Right lobe of liver (tissue), 6 donors: ENCODE measurements at regions not wholly inside any gene's neighbourhood (a gene's known extent, or its start where the extent isn't known, plus 50 kb on each side); places are given as distances from the start of the nearest gene placed in this dataset.

Source experiments
- ATAC-seq, 4 donors: fragments of 200-7000 bp; cut with Tn5 transposase; one replicate each; pipeline ENCODE4 v1.9.1; 2020; ENCODE audit warnings: mild to moderate bottlenecking in 4 of 4, moderate library complexity in 4 of 4
- DNase-seq, 3 donors: peaks; one replicate each; pipeline ENCODE4 v3.0.0-alpha.2; 2020
- H3K27ac ChIP-seq, 3 donors: fragments of 200-600 bp; one replicate each; pipeline ENCODE4 v1.8.0; 2022
- H3K27me3 ChIP-seq, 2 donors: fragments of 200-600 bp; one replicate each; pipeline ENCODE4 v1.8.0; 2022
- H3K36me3 ChIP-seq, 4 donors: fragments of 200-600 bp; sonication (generic) in 1 of 4; one replicate each; pipeline versions ENCODE4 v1.5.1 to v1.8.0; 2017 to 2022; ENCODE audit warnings: control low read depth in 1 of 4
- H3K4me1 ChIP-seq, 4 donors: fragments of 200-600 bp; sonication (generic) in 1 of 4; one replicate each; pipeline versions ENCODE4 v1.5.1 to v1.8.0; 2017 to 2022; ENCODE audit warnings: control low read depth in 1 of 4
- H3K4me3 ChIP-seq, 3 donors: fragments of 200-600 bp; one replicate each; pipeline ENCODE4 v1.8.0; 2022
- H3K9me3 ChIP-seq, 4 donors: fragments of 200-600 bp; sonication (generic) in 1 of 4; one replicate each; pipeline versions ENCODE4 v1.5.1 to v1.8.0; 2017 to 2022; ENCODE audit warnings: control low read depth in 1 of 4
- POLR2A ChIP-seq: fragments of 450-650 bp; IDR thresholded peaks from one replicate; pipeline ENCODE4 v1.6.1; 2017; ENCODE audit warnings: antibody characterized with exemption, mild to moderate bottlenecking
- WGBS: methylation state at CpG from one replicate; pipeline ENCODE4 v1.1.6; 2018; ENCODE audit warnings: low coverage, low lambda C conversion rate; ENCODE audit not compliant: insufficient coverage; ENCODE audit errors: missing lambda C conversion rate; 5-methylcytosine and 5-hydroxymethylcytosine counted together
- intact Hi-C, 2 donors: fragments of 100-400 bp; cut with DNase I; formaldehyde crosslinking; loops; one replicate each; pipeline versions ENCODE4 v1.11.2 to v1.14.1; 2022
- TF ChIP-seq, protein P1 (sequence below), 4 donors: fragments of 200-600 bp in 3 of 4; fragments of 450-650 bp in 1 of 4; IDR thresholded peaks; one replicate each; pipeline versions ENCODE4 v1.5.1 to v1.8.0; 2016 to 2022; ENCODE audit warnings: antibody characterized with exemption in 4 of 4, mild to moderate bottlenecking in 2 of 4
- donor health status: DM: no; HTN: yes; CAD: no.
- donor health status: DM: no; HTN: no; CAD: no.
- donor health status: DM: no; HTN: no; CAD: no.
- donor health status: DM: no; HTN: yes; CAD: no.
- donor health status: DM: no; HTN: yes; CAD: no.

DNA sequence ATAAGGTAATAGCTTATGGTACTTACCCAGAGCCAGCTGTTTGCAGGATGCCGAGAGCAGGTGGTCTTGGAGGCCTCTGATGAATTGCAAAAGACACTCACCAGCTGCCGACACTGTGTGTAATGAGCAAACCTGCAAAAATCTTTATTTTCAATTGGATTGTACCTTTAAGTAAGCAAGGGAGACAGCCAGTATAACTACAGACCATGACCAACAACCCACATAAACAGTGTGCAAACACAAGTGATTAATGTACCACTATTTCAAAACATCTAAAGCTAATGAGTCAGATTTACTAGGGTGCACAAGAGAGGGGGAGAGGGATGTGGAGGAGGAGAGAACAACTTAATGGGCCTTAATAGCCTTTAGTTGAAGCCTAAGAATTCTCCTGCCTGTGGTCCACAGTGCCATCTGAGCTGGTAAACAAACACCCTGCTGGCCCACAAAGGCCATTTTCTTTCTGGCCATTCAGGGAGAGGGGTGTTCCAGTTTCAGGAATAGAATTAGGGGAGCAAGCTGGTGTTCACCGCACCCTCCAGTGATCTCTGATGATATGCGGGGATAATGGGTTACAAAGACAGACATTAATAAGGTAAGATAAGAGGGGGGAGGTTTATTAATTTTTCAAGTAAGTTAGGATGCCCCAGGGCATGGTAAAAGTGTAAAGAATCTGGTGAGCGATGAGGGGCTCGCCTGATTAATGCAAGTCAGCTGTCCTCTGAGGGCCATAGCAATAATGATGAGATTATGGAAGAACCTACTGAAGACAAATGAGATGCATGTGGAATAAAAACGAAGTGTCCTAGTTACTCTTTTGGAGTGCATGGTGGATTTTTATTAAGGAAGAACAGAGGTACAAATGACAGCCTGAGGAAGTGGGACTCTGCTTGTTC, 196.4 kb downstream of the HRH4 start:
- no peak for DNase-seq
- H3K4me1 ChIP-seq = no peaks in the 10 kb centered on the region
- no peaks in the 10 kb centered on the region for H3K27me3 ChIP-seq
- H3K9me3 ChIP-seq = no peaks in the 10 kb centered on the region
- intact Hi-C loops = no loop called here
- no peak overlapping the region for H3K4me3 ChIP-seq
- ATAC-seq = no peak
- TF ChIP-seq, protein P1, sequence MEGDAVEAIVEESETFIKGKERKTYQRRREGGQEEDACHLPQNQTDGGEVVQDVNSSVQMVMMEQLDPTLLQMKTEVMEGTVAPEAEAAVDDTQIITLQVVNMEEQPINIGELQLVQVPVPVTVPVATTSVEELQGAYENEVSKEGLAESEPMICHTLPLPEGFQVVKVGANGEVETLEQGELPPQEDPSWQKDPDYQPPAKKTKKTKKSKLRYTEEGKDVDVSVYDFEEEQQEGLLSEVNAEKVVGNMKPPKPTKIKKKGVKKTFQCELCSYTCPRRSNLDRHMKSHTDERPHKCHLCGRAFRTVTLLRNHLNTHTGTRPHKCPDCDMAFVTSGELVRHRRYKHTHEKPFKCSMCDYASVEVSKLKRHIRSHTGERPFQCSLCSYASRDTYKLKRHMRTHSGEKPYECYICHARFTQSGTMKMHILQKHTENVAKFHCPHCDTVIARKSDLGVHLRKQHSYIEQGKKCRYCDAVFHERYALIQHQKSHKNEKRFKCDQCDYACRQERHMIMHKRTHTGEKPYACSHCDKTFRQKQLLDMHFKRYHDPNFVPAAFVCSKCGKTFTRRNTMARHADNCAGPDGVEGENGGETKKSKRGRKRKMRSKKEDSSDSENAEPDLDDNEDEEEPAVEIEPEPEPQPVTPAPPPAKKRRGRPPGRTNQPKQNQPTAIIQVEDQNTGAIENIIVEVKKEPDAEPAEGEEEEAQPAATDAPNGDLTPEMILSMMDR (IDR thresholded peaks at IDR 0.05) = no peak
- no peak for TF ChIP-seq POLR2A
- H3K36me3 ChIP-seq = no peaks in the 10 kb centered on the region
- H3K27ac ChIP-seq = no peak overlapping the region
- WGBS = 50% methylated on average over 7 of the region's 7 CpGs

DNA sequence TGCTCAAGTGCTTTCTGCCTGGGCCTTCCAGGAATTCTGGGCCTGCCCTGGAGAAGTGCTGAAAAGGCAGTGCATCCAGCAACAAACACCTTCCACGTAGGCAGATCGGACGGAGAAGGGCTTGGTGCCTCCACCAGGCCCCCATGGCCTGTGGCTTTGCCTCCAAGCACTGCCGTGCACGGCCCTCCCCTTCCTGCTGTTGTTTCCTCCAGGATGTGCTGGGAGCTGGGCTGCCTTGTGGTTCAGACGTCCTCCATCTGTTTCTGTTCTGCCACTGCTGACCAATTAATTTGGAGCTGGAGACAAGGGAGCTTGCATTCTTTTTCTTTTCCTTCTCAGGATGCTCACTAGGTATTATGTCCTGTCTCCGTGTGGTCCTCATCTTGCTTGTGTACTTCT, 197.0 kb downstream of the HRH4 start:
- ATAC-seq (peak in 3 of 4 donors; percentile 34 to 55 (median 38)), DNase-seq (no peak)
- intact Hi-C loops = no loop called here
- no peaks in the 10 kb centered on the region for H3K4me1 ChIP-seq
- 37% methylated on average over 5 of the region's 7 CpGs for WGBS
- H3K36me3 ChIP-seq = no peaks in the 10 kb centered on the region
- no peak overlapping the region for H3K27ac ChIP-seq
- TF ChIP-seq POLR2A = no peak
- TF ChIP-seq, protein P1 (IDR thresholded peaks at IDR 0.05) = no peak
- H3K27me3 ChIP-seq = no peaks in the 10 kb centered on the region
- H3K9me3 ChIP-seq = no peaks in the 10 kb centered on the region
- H3K4me3 ChIP-seq = no peak overlapping the region

- no peak overlapping the region for H3K4me3 ChIP-seq
- H3K4me1 ChIP-seq = no peaks in the 10 kb centered on the region
- ATAC-seq (no peak), DNase-seq (no peak)
- no peak overlapping the region for H3K27ac ChIP-seq
- H3K9me3 ChIP-seq = no peaks in the 10 kb centered on the region
- TF ChIP-seq POLR2A = no peak
- TF ChIP-seq, protein P1 (IDR thresholded peaks at IDR 0.05) = no peak
- H3K27me3 ChIP-seq = no peaks in the 10 kb centered on the region
- 27% methylated on average over 1 of the region's 1 CpG for WGBS
- intact Hi-C loops = no loop called here
- H3K36me3 ChIP-seq = no peaks in the 10 kb centered on the region
These were observed 197.9 kb downstream of the HRH4 start for GRCh38 chr18:24658302-24658701.

- TF ChIP-seq, protein P1 (IDR thresholded peaks at IDR 0.05) = no peak
- no peak for TF ChIP-seq POLR2A
- intact Hi-C loops = no loop called here
- 31% methylated on average over 20 of the region's 21 CpGs for WGBS
- H3K4me1 ChIP-seq = no peaks in the 10 kb centered on the region
- H3K36me3 ChIP-seq = no peaks in the 10 kb centered on the region
- no peak overlapping the region for H3K27ac ChIP-seq
- ATAC-seq (peak in 2 of 4 donors; percentile 31 to 32), DNase-seq (no peak)
- peak overlapping the region in 2 of 3 donors; percentile 3 to 7 for H3K4me3 ChIP-seq
- H3K9me3 ChIP-seq = no peaks in the 10 kb centered on the region
- H3K27me3 ChIP-seq = no peaks in the 10 kb centered on the region
These were observed 199.6 kb downstream of the HRH4 start for GRCh38 chr18:24659827-24660720.
